DOHH2 (cell line): ENCODE measurements at regions not wholly inside any gene's neighbourhood (a gene's known extent, or its start where the extent isn't known, plus 50 kb on each side); places are given as distances from the start of the nearest gene placed in this dataset.

ENCODE experiments used
- H3F3A ChIP-seq: fragments of 200-600 bp; sonication (generic), shearing (Covaris generic); 2 replicates; pipeline ENCODE4 v1.6.0; 2016; ENCODE audit warnings: antibody characterized with exemption, mild to moderate bottlenecking; ENCODE audit not compliant: control insufficient read depth, insufficient read depth
- H3K27ac ChIP-seq: fragments of 200-600 bp; sonication (generic); 2 replicates; pipeline ENCODE4 v1.5.1; 2014; ENCODE audit warnings: low read depth, mild to moderate bottlenecking, low read length, moderate library complexity
- H3K27me3 ChIP-seq: fragments of 200-600 bp; sonication (generic); 2 replicates; pipeline ENCODE4 v1.6.1; 2014; ENCODE audit warnings: mild to moderate bottlenecking, low read length, mixed read lengths; ENCODE audit not compliant: control insufficient read depth
- H3K36me3 ChIP-seq: fragments of 200-600 bp; sonication (generic); 2 replicates; pipeline ENCODE4 v1.6.1; 2014; ENCODE audit warnings: mild to moderate bottlenecking, low read length, moderate library complexity, mixed read lengths; ENCODE audit not compliant: control insufficient read depth
- H3K4me1 ChIP-seq: fragments of 200-600 bp; sonication (generic); 2 replicates; pipeline ENCODE4 v1.6.1; 2014; ENCODE audit warnings: mild to moderate bottlenecking, low read length, mixed read lengths; ENCODE audit not compliant: control insufficient read depth
- H3K4me2 ChIP-seq: fragments of 200-600 bp; sonication (generic); 2 replicates; pipeline ENCODE4 v1.6.0; 2014; ENCODE audit warnings: mild to moderate bottlenecking, low read length, moderate library complexity
- H3K4me3 ChIP-seq: fragments of 200-600 bp; sonication (generic); 2 replicates; pipeline ENCODE4 v1.5.1; 2014; ENCODE audit warnings: mild to moderate bottlenecking, low read length, mixed read lengths
- H3K79me2 ChIP-seq: fragments of 200-600 bp; sonication (generic); 2 replicates; pipeline ENCODE4 v1.6.1; 2014; ENCODE audit warnings: mild to moderate bottlenecking, low read length, mixed read lengths; ENCODE audit not compliant: control insufficient read depth
- H3K9me2 ChIP-seq: fragments of 200-600 bp; sonication (generic); replicated peaks from 2 replicates; pipeline ENCODE4 v1.6.1; 2014; ENCODE audit warnings: mild to moderate bottlenecking, low read length, mixed read lengths; ENCODE audit not compliant: control insufficient read depth
- H3K9me3 ChIP-seq: fragments of 200-600 bp; sonication (generic); 2 replicates; pipeline ENCODE4 v1.6.1; 2014; ENCODE audit warnings: antibody characterized with exemption, low read length, mixed read lengths; ENCODE audit not compliant: control insufficient read depth, insufficient read depth
- H4K20me1 ChIP-seq: fragments of 200-600 bp; sonication (generic); 2 replicates; pipeline ENCODE4 v1.6.0; 2014; ENCODE audit warnings: low read depth, mild to moderate bottlenecking, antibody characterized with exemption, low read length, moderate library complexity; ENCODE audit not compliant: control insufficient read depth, insufficient read depth
- CTCF ChIP-seq: fragments of 200-600 bp; sonication (generic); IDR thresholded peaks from one replicate; pipeline ENCODE4 v1.5.1; 2014; ENCODE audit warnings: antibody characterized with exemption, mild to moderate bottlenecking, low read depth, low read length; ENCODE audit not compliant: poor library complexity, severe bottlenecking
- EZH2phosphoT487 ChIP-seq: fragments of 200-600 bp; sonication (generic); IDR thresholded peaks from 2 replicates; pipeline ENCODE4 v1.6.1; 2017; ENCODE audit warnings: borderline replicate concordance, mild to moderate bottlenecking, antibody characterized with exemption, low read length, moderate library complexity, mixed read lengths

- Histone ChIP-seq H3K79me2 (no peaks in the 10 kb centered on the region), H3K4me3 (no peak overlapping the region), H3K4me1 (no peaks in the 10 kb centered on the region), H3K36me3 (no peaks in the 10 kb centered on the region), H3K27ac (no peak overlapping the region), H3K9me3 (no peaks in the 10 kb centered on the region), H3K4me2 (no peak overlapping the region), H3F3A (no peaks in the 10 kb centered on the region), H3K9me2 (no peaks in the 10 kb centered on the region), H3K27me3 (no peaks in the 10 kb centered on the region), H4K20me1 (no peaks in the 10 kb centered on the region)
- no peak for TF ChIP-seq CTCF
- no peak for TF ChIP-seq EZH2phosphoT487
Measured at GRCh38 chr6:47130086-47130485, 88.0 kb upstream of the ADGRF1 start.

DNA sequence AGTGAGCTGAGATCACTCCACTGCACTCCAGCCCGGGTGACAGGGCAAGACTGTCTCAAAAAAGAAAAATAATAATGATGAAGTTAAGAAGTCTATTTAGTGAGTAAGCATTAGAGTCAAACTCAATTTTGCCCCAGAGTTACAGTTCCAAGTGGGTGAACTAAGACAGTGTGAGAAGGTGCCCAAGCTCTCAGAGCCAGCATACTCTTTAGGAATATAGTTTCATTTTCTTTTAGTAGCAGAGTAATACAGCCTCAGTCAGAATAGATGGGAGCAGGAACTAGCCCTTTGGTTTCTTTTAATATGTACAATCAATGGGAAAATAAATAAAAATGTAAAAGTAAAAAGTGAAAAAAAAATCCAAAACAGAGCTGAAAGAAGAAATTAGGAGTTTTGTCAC lies 87.0 kb upstream of the ADGRF1 start:
- no peaks in the 10 kb centered on the region for H3K79me2 ChIP-seq
- H3K4me3 ChIP-seq: no peak overlapping the region
- H3K9me3 ChIP-seq: no peaks in the 10 kb centered on the region
- H3K36me3 ChIP-seq: no peaks in the 10 kb centered on the region
- no peaks in the 10 kb centered on the region for H3K4me1 ChIP-seq
- no peak overlapping the region for H3K27ac ChIP-seq
- H3K4me2 ChIP-seq: no peak overlapping the region
- H4K20me1 ChIP-seq: no peaks in the 10 kb centered on the region
- TF ChIP-seq EZH2phosphoT487: no peak
- H3F3A ChIP-seq: no peaks in the 10 kb centered on the region
- H3K27me3 ChIP-seq: no peaks in the 10 kb centered on the region
- no peaks in the 10 kb centered on the region for H3K9me2 ChIP-seq

GRCh38 chr6:47126647-47127391 lies 84.7 kb upstream of the ADGRF1 start:
- Histone ChIP-seq H3K9me3 (no peaks in the 10 kb centered on the region), H3K4me1 (no peaks in the 10 kb centered on the region), H3K27ac (no peak overlapping the region), H3K79me2 (no peaks in the 10 kb centered on the region), H3K4me3 (no peak overlapping the region), H3K9me2 (no peaks in the 10 kb centered on the region), H3F3A (no peaks in the 10 kb centered on the region), H3K36me3 (no peaks in the 10 kb centered on the region), H3K4me2 (no peak overlapping the region), H4K20me1 (no peaks in the 10 kb centered on the region), H3K27me3 (no peaks in the 10 kb centered on the region)
- no peak for TF ChIP-seq EZH2phosphoT487

- no peaks in the 10 kb centered on the region for H3K9me3 ChIP-seq
- H3K4me1 ChIP-seq: no peaks in the 10 kb centered on the region
- no peaks in the 10 kb centered on the region for H3K9me2 ChIP-seq
- H3K27me3 ChIP-seq: peaks cover 24% of the 10 kb centered on the region
- no peaks in the 10 kb centered on the region for H3K36me3 ChIP-seq
- H3K4me2 ChIP-seq: no peak overlapping the region
- H3K27ac ChIP-seq: no peak overlapping the region
- H3K4me3 ChIP-seq: no peak overlapping the region
- no peak for TF ChIP-seq CTCF
- TF ChIP-seq EZH2phosphoT487: no peak
- H3F3A ChIP-seq: no peaks in the 10 kb centered on the region
- no peaks in the 10 kb centered on the region for H4K20me1 ChIP-seq
- H3K79me2 ChIP-seq: no peaks in the 10 kb centered on the region
Measured at GRCh38 chr6:47118611-47119010, 76.5 kb upstream of the ADGRF1 start.
